Activated naive CD4-positive, alpha-beta T cell treated with anti-CD3 and anti-CD28 coated beads for 36 hours (primary cell): ENCODE measurements at regions not wholly inside any gene's neighbourhood (a gene's known extent, or its start where the extent isn't known, plus 50 kb on each side); places are given as distances from the start of the nearest gene placed in this dataset.

Experiments
- CTCF ChIA-PET: fragments of 350-600 bp; sonication (Branson Sonifier 250); formaldehyde crosslinking; loops from one replicate; lab custom pipeline; 2021; ENCODE audit warnings: antibody characterized with exemption; lab: Charles Lee
- DNase-seq: peaks from one replicate; pipeline ENCODE4 v3.0.0-alpha.2; 2020
- H3K27ac Mint-ChIP-seq: one replicate; pipeline ENCODE4 v1.8.0; 2021; ENCODE audit warnings: mild to moderate bottlenecking, mixed read lengths
- H3K27me3 Mint-ChIP-seq: one replicate; pipeline ENCODE4 v1.8.0; 2021; ENCODE audit warnings: low read depth, mixed read lengths
- H3K36me3 Mint-ChIP-seq: one replicate; pipeline ENCODE4 v1.8.0; 2021; ENCODE audit warnings: low read depth, mixed read lengths
- H3K4me1 Mint-ChIP-seq: one replicate; pipeline ENCODE4 v1.8.0; 2021; ENCODE audit warnings: low read depth, mixed read lengths
- H3K4me3 Mint-ChIP-seq: one replicate; pipeline ENCODE4 v1.8.0; 2021; ENCODE audit warnings: mild to moderate bottlenecking, moderate library complexity, mixed read lengths
- H3K9me3 Mint-ChIP-seq: one replicate; pipeline ENCODE4 v1.8.0; 2021; ENCODE audit warnings: mixed read lengths
- intact Hi-C: fragments of 100-400 bp; cut with micrococcal nuclease; formaldehyde crosslinking; loops from one replicate; pipeline ENCODE4 v1.15.1; 2023

- Mint-ChIP-seq H3K27ac (no peak overlapping the region), H3K27me3 (peaks cover 53% of the 10 kb centered on the region), H3K36me3 (no peaks in the 10 kb centered on the region), H3K4me1 (no peaks in the 10 kb centered on the region), H3K9me3 (no peaks in the 10 kb centered on the region), H3K4me3 (no peak overlapping the region)
- no peak for DNase-seq
- intact Hi-C loops, result no loop called here
- CTCF ChIA-PET, result no interaction called here
Observed at GRCh38 chr1:38787041-38787440, 72.5 kb downstream of the RRAGC start.

GRCh38 chr1:38786040-38786436 is 73.5 kb downstream of the RRAGC start:
- Mint-ChIP-seq H3K36me3 (no peaks in the 10 kb centered on the region), H3K4me1 (no peaks in the 10 kb centered on the region), H3K9me3 (no peaks in the 10 kb centered on the region), H3K4me3 (no peak overlapping the region), H3K27ac (no peak overlapping the region), H3K27me3 (peaks cover 56% of the 10 kb centered on the region)
- intact Hi-C loops, result no loop called here
- DNase-seq, result no peak
- CTCF ChIA-PET, result no interaction called here

DNA sequence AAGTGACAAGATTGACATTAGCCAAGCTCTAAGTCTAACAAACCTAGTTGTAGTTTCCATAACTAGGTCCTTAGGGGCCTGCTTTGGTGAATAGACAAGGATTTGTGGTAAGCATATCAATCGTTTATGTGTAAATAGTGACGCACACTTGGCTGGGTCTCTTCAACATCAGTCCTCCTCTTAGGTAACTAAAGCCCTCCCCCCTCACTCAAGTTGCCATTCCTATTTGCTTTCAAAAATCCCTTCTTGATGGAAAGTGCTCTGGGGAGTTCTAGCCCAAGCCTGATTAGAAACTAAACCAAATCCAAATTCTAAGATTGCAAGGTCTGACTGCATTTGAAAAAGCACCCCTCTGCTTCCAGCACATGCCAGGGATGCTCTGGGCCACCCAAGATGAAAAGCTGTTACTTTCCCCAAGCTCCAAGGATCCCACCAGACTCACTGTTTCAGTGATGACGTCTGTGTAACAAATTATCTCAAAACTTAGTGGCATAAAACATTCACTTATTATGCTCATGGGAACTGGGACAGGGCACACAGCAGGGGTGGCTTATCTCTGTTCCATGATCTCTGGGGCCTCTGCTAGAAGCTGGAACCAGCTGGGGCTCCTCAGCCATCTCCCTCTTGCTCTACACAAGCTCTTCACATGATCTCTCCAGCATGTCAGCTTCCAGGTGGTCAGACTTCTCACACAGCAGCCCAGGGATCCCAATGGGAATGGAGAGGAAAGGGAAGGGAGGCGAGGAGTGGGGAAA is 74.1 kb downstream of the RRAGC start:
- no peak overlapping the region for H3K4me3 Mint-ChIP-seq
- peaks cover 55% of the 10 kb centered on the region for H3K27me3 Mint-ChIP-seq
- H3K9me3 Mint-ChIP-seq, result no peaks in the 10 kb centered on the region
- intact Hi-C loops, result no loop called here
- no peaks in the 10 kb centered on the region for H3K36me3 Mint-ChIP-seq
- CTCF ChIA-PET, result no interaction called here
- H3K27ac Mint-ChIP-seq, result no peak overlapping the region
- no peaks in the 10 kb centered on the region for H3K4me1 Mint-ChIP-seq
- no peak for DNase-seq

- Mint-ChIP-seq H3K36me3 (no peaks in the 10 kb centered on the region), H3K4me1 (no peaks in the 10 kb centered on the region), H3K27ac (no peak overlapping the region), H3K27me3 (peaks cover 50% of the 10 kb centered on the region), H3K4me3 (no peak overlapping the region), H3K9me3 (no peaks in the 10 kb centered on the region)
- CTCF ChIA-PET, result no interaction called here
- intact Hi-C loops, result no loop called here
- DNase-seq, result no peak
Observed at GRCh38 chr1:38784452-38785284, 74.9 kb downstream of the RRAGC start.

DNA sequence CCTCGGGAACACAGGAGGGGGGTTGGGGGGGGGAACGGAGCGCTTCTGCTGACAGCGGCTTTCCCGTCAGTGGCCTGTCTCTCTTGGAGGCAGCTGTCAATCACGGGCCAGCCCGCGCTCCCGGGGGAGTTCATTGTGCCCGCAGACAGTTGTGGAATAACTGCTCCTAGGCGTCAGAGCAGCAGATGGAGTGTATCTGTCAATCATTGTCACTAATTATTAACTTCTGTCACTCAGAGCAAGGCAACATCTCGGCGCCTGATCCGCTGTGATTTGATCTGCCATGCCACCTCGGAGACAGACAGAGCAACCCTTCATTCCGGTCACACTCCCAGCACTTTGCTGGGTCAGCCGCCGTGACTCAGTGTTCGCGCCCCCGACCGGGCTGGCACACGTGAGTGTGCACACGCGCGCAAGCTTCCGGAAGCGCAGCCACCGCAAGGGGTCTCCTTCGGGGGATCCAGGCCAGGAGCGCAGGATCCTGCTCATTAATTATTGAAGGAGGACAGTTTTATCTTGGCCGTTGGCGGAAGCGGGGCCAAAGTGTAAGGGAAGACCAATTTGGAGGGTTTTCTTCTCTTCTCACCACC is 75.8 kb downstream of the RRAGC start:
- no peak for DNase-seq
- Mint-ChIP-seq H3K27me3 (peaks cover 45% of the 10 kb centered on the region), H3K27ac (no peak overlapping the region), H3K36me3 (no peaks in the 10 kb centered on the region), H3K4me3 (no peak overlapping the region), H3K4me1 (no peaks in the 10 kb centered on the region), H3K9me3 (no peaks in the 10 kb centered on the region)
- CTCF ChIA-PET, result no interaction called here
- intact Hi-C loops, result no loop called here

- no peak for DNase-seq
- peaks cover 42% of the 10 kb centered on the region for H3K27me3 Mint-ChIP-seq
- H3K27ac Mint-ChIP-seq, result no peak overlapping the region
- no peaks in the 10 kb centered on the region for H3K36me3 Mint-ChIP-seq
- intact Hi-C loops, result no loop called here
- H3K4me3 Mint-ChIP-seq, result no peak overlapping the region
- CTCF ChIA-PET, result no interaction called here
- no peaks in the 10 kb centered on the region for H3K4me1 Mint-ChIP-seq
- H3K9me3 Mint-ChIP-seq, result no peaks in the 10 kb centered on the region
Observed at GRCh38 chr1:38781872-38782617, 77.5 kb downstream of the RRAGC start.

DNA sequence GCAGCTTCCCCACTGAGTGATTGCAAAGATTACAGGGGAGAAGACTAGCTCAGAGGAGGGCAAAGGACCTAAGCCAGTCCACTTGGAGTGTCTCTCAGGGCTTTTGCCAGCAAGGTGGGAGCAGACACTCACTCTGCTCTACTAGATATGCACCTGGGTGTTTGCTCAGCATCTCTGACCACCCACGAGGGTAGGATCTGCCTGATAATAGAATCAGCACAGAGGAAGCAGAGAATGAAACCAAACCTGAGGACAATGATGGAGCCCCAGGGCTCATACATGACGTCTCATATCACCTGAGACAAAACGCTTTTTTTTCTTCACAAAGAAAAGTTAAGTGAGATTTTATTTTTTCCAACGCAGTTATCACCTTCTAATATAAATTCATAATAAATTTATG is 79.4 kb downstream of the RRAGC start:
- H3K9me3 Mint-ChIP-seq, result no peaks in the 10 kb centered on the region
- intact Hi-C loops, result no loop called here
- H3K27me3 Mint-ChIP-seq, result peaks cover 34% of the 10 kb centered on the region
- DNase-seq, result no peak
- H3K36me3 Mint-ChIP-seq, result no peaks in the 10 kb centered on the region
- H3K4me1 Mint-ChIP-seq, result no peaks in the 10 kb centered on the region
- CTCF ChIA-PET, result no interaction called here
- H3K4me3 Mint-ChIP-seq, result no peak overlapping the region
- no peak overlapping the region for H3K27ac Mint-ChIP-seq

DNA sequence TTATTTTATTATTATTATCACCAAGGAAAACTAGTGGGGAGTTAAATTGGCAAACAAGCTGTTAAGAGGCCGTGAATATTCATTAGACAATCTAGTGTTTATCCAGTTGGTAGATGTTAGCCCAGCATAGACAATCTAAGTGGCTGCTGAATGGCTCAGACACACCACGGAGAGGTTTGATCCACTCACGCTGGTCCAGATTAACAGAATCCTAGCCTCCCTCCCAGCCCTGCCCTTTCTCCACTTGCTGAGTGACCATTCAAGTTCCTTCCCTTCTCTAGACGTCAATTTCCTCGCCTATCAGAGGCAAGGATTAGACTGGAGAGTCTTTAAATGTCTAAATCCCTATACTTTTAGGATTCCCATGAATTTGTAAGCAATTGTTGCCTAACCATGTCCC is 80.1 kb downstream of the RRAGC start:
- Mint-ChIP-seq H3K4me1 (no peaks in the 10 kb centered on the region), H3K36me3 (no peaks in the 10 kb centered on the region), H3K27ac (no peak overlapping the region), H3K27me3 (peaks cover 32% of the 10 kb centered on the region), H3K9me3 (no peaks in the 10 kb centered on the region), H3K4me3 (no peak overlapping the region)
- no peak for DNase-seq
- CTCF ChIA-PET, result no interaction called here
- intact Hi-C loops, result no loop called here

DNA sequence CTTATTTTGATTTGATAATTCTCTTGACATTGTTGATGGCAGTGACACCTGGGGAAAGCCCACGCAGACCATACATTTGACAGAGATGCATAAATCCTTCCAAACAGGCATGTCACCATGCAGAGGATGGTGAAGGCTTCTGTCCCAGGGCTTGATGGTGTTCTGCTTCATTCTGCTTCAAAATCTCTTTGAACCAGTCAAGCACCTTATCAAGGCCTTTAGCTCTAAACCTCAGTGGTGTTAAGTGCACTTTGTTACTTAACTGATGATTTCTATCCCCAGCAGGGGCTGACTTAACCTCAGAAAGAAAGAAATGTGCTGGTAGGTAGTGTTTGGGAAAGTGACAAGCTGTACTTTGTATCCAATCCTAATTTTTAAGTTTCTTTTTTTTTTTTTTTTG is 81.1 kb downstream of the RRAGC start:
- Mint-ChIP-seq H3K27me3 (peaks cover 24% of the 10 kb centered on the region), H3K9me3 (no peaks in the 10 kb centered on the region), H3K27ac (no peak overlapping the region), H3K4me3 (no peak overlapping the region), H3K36me3 (no peaks in the 10 kb centered on the region), H3K4me1 (no peaks in the 10 kb centered on the region)
- CTCF ChIA-PET, result no interaction called here
- intact Hi-C loops, result no loop called here
- no peak for DNase-seq

- intact Hi-C loops, result no loop called here
- H3K4me3 Mint-ChIP-seq, result no peak overlapping the region
- H3K27ac Mint-ChIP-seq, result no peak overlapping the region
- no peaks in the 10 kb centered on the region for H3K36me3 Mint-ChIP-seq
- no peaks in the 10 kb centered on the region for H3K9me3 Mint-ChIP-seq
- CTCF ChIA-PET, result no interaction called here
- peaks cover 20% of the 10 kb centered on the region for H3K27me3 Mint-ChIP-seq
- H3K4me1 Mint-ChIP-seq, result no peaks in the 10 kb centered on the region
- DNase-seq, result no peak
Observed at GRCh38 chr1:38778051-38778450, 81.5 kb downstream of the RRAGC start.

- CTCF ChIA-PET, result no interaction called here
- intact Hi-C loops, result no loop called here
- H3K36me3 Mint-ChIP-seq, result no peaks in the 10 kb centered on the region
Observed at GRCh38 chr1:38777464-38777957, 82.1 kb downstream of the RRAGC start.

GRCh38 chr1:38776466-38777065 is 83.0 kb downstream of the RRAGC start:
- intact Hi-C loops, result no loop called here
- peaks cover 11% of the 10 kb centered on the region for H3K27me3 Mint-ChIP-seq
- H3K4me1 Mint-ChIP-seq, result no peaks in the 10 kb centered on the region
- H3K4me3 Mint-ChIP-seq, result no peak overlapping the region
- H3K27ac Mint-ChIP-seq, result no peak overlapping the region
- no peaks in the 10 kb centered on the region for H3K9me3 Mint-ChIP-seq
- CTCF ChIA-PET, result interaction anchor here (0.5 kb wide), 1 partner anchor 168 kb away, joined by 3 read pairs; no protein-coding TSS in a partner anchor
- H3K36me3 Mint-ChIP-seq, result no peaks in the 10 kb centered on the region
- DNase-seq, result no peak

More at GRCh38 chr1:38777464-38777957, 82.1 kb downstream of the RRAGC start:
- Mint-ChIP-seq H3K4me3 (no peak overlapping the region), H3K27me3 (peaks cover 18% of the 10 kb centered on the region), H3K27ac (no peak overlapping the region), H3K4me1 (no peaks in the 10 kb centered on the region), H3K9me3 (no peaks in the 10 kb centered on the region)
- DNase-seq, result no peak
